SK-N-SH (cell line): ENCODE measurements at regions not wholly inside any gene's neighbourhood (a gene's known extent, or its start where the extent isn't known, plus 50 kb on each side); places are given as distances from the start of the nearest gene placed in this dataset.

Source experiments
- MXI1 ChIP-seq: IDR thresholded peaks from 2 replicates; pipeline ENCODE4 v1.6.1; 2012; ENCODE audit warnings: mild to moderate bottlenecking, low read depth, low read length, improper control_type of control experiment
- POLR2AphosphoS5 ChIP-seq: IDR thresholded peaks from 2 replicates; pipeline ENCODE4 v1.6.1; 2012; ENCODE audit warnings: low read depth, low read length
- REST ChIP-seq: IDR thresholded peaks from 2 replicates; pipeline ENCODE4 v1.6.1; 2012; ENCODE audit warnings: mild to moderate bottlenecking, low read depth, low read length, moderate library complexity
- SMC3 ChIP-seq: IDR thresholded peaks from 2 replicates; pipeline ENCODE4 v1.6.1; 2012; ENCODE audit warnings: low read depth, low read length, improper control_type of control experiment
- USF1 ChIP-seq: IDR thresholded peaks from 2 replicates; pipeline ENCODE4 v1.4.0; 2012; ENCODE audit warnings: low read depth, borderline replicate concordance
- USF2 ChIP-seq: fragments of 150-350 bp; IDR thresholded peaks from 2 replicates; pipeline ENCODE4 v1.6.1; 2017; ENCODE audit warnings: antibody characterized with exemption, low read length, low read depth, borderline replicate concordance
- YY1 ChIP-seq: IDR thresholded peaks from 2 replicates; pipeline ENCODE4 v1.4.0; 2012; ENCODE audit warnings: low read depth, mild to moderate bottlenecking
- TF ChIP-seq, protein P1 (sequence below): fragments of 200-600 bp; sonication (generic); IDR thresholded peaks from 2 replicates; pipeline ENCODE4 v1.6.1; 2017; ENCODE audit warnings: antibody characterized with exemption, mild to moderate bottlenecking, moderate library complexity
- TF ChIP-seq, protein P2 (sequence below): IDR thresholded peaks from 2 replicates; pipeline ENCODE4 v1.4.0; 2012; ENCODE audit warnings: low read depth

GRCh38 chr1:187947359-187947758 lies 1118.6 kb downstream of the PLA2G4A start:
- TF ChIP-seq, protein P1, sequence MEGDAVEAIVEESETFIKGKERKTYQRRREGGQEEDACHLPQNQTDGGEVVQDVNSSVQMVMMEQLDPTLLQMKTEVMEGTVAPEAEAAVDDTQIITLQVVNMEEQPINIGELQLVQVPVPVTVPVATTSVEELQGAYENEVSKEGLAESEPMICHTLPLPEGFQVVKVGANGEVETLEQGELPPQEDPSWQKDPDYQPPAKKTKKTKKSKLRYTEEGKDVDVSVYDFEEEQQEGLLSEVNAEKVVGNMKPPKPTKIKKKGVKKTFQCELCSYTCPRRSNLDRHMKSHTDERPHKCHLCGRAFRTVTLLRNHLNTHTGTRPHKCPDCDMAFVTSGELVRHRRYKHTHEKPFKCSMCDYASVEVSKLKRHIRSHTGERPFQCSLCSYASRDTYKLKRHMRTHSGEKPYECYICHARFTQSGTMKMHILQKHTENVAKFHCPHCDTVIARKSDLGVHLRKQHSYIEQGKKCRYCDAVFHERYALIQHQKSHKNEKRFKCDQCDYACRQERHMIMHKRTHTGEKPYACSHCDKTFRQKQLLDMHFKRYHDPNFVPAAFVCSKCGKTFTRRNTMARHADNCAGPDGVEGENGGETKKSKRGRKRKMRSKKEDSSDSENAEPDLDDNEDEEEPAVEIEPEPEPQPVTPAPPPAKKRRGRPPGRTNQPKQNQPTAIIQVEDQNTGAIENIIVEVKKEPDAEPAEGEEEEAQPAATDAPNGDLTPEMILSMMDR = no peak
- TF ChIP-seq SMC3 (no peak), POLR2AphosphoS5 (no peak), MXI1 (no peak), USF1 (no peak), USF2 (no peak), REST (no peak), YY1 (no peak)
- TF ChIP-seq, protein P2, sequence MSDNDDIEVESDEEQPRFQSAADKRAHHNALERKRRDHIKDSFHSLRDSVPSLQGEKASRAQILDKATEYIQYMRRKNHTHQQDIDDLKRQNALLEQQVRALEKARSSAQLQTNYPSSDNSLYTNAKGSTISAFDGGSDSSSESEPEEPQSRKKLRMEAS = no peak
